GM18861 (cell line): ENCODE measurements at regions not wholly inside any gene's neighbourhood (a gene's known extent, or its start where the extent isn't known, plus 50 kb on each side); places are given as distances from the start of the nearest gene placed in this dataset.

Source experiments
- ATAC-seq: cut with Tn5 transposase; IDR thresholded peaks from one replicate; pipeline ENCODE4 v1.9.1; 2021; ENCODE audit not compliant: unreplicated experiment

DNA sequence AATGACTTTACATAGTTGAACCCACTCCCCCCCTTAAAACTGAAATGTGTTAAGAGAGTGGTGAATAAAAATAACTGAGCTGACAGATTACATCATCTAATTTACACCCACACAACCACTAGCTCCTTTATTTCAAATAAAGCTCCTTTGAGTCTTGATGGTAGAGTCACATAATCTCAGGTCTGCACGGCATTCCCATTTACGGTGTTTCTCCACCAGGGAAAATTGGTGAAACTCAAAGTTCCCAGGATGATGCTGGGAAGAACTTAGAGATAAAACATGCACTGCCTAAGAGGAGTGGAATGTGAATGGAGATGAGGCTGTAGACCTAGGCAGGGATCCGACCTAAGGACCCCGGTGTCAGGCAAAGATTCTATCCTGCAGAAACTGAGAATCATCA, 727.8 kb upstream of the ADAMTS5 start:
- ATAC-seq, result no peak

DNA sequence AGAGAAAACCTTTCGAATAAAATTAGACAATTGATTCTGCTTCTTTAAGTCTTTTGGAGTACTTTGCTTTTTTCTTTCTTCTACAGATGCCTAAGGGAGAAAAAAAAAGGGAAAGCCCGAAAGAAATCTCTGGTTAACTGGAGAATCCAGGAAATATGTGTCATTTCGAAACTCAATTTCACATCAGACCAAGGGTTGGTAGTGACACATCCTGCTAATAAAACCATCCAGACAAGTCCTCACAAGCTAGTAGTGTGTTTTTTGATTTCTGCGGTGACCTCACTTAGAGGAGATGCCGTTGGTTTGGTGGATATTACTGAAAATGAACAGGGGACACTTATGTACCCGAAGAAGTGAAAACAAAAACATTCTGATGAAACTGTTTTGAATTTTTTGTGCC, 726.5 kb upstream of the ADAMTS5 start:
- no peak for ATAC-seq

DNA sequence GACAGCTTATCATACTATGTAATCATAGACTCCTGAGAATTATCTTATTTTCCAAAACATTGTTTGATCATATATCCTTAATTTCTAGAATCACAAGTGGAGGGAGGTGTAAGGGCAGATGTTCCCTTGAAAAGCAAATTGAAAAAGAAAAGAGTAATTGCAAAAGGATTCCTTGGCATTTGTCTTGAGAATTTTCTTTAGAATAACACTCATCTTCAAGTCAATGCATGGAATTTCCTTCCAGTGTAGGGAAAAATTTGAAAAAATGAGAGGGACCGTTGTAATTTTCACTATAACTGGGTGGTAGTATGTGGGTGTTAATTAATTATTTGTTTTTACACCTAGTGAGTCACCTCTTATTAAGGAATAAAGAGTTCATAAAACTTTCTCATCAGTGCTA, 724.6 kb upstream of the ADAMTS5 start:
- ATAC-seq, result no peak

DNA sequence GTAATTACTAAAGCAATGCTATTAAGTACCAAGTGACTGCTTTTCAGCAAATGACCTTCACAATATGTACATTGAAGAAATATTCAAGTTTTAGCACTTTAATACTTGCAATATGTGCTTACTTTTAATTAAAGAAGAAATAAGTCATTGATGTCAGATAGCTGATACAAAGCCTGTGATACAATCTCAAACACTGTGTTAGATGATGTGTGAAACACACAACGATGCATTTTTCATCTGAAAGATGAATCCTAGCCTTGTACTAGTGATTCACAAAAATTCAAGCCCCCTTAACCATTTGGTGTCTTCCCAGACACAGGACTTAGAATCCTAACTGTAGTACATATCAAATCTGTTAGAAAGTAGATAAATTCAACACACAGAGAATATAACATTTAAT, 724.1 kb upstream of the ADAMTS5 start:
- ATAC-seq, result no peak

DNA sequence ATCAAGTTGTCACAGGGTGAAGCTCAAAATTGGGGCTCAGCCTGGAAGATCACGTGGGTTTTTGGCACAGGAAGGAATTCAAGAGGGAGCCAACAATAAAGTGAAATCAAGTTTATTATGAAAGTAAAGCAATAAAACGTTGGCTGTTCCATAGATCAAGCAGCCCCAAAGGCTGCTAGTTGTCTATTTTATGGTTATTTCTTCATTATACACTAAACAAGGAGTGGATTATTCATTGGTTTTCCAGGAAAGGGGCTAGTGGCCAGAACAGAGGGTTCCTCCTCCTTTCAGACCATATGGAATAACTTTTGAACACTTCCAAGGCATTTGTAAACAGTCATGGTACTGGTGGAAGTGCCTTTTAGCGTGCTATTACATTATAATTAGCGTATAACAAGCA, 723.5 kb upstream of the ADAMTS5 start:
- ATAC-seq, result no peak

DNA sequence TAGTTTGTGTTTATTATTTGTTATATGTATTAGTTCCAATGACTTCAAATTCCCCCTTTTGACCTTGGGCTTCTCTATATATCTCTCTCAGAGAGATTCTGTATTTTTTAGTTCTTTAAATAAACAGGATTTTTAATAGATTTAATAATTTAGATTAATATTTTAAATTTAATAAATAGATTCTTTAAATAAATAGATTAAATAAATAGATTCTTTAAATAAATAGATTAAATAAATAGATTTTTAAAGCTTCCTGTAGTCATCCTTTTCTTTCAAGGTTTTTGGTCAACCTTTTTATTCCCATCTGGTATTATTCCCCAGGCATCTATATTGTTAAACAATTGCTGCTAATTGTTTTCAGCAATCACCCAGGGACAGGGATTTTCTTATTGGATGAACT, 721.9 kb upstream of the ADAMTS5 start:
- no peak for ATAC-seq

DNA sequence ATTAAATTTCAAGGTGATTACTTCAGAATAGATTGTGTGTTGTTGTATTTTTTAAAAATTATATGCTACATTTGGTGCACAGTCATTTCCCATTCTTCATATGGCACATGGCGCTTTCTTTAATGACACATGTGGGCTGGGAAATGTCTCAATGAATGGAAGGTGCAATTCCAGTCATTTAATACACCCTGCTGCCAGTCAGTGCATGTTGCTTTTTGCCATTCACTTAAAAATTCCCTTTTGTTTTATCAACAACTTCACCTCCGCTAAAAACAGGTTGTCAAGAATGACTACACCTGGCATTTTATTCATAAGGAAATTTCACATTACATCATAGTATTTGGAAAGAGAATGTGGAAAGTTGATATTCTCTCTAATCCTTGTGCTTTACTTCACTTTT, 716.4 kb upstream of the ADAMTS5 start:
- no peak for ATAC-seq

DNA sequence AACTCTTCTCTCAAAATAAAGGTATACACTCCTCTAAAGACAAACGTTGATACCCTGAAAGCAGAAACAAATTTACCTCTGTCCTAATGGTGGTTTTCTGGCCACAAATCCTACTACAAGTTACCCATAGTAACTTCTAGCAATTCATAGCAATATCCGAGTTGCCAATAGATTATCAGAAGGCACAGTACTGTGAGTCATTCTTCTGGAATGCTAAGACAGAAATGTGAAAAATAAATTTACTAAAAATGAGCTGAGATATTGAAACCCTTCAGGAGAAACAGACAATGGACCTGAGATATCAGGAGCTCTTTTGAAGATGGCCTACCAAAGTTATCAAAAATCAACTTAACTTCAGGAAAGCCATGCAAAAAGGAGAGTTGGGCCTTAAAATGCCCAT, 715.0 kb upstream of the ADAMTS5 start:
- ATAC-seq, result no peak

DNA sequence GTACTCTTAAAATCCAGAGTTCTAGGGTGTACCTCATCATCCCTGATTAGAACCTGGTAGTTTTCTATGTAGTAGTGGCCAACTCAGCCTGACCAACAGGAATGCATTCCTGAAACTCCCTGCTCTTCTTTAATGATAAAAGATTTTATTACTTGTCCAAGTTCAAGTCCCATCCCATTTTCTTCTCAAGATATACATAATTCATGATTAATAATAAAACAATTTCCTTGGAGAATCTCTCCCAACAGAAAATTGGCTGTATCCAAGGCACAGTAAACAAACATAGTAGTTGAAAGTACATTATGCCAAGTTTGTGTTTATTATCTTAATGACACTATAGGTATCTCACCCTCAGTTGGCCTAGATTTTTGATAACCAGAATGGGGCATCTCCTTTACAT, 714.1 kb upstream of the ADAMTS5 start:
- no peak for ATAC-seq

DNA sequence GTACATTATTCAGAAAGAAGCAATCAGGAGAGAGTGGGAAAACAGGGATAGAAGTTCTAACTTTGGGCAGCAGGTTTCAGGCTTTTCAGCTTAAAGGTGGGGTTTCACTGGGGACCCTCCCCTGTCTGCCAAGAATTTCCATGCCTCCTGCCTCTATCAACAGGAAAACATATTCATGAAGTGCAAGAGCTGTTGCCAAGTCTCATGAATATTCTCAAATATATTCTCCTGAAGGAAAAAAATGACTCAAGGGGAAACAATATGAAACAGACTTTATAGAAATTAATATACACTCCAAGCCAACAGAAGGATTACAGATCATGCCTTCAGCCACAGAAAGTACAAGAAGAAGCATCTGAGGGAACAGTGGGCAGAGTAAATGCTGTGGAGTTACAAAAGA, 713.3 kb upstream of the ADAMTS5 start:
- ATAC-seq, result no peak

DNA sequence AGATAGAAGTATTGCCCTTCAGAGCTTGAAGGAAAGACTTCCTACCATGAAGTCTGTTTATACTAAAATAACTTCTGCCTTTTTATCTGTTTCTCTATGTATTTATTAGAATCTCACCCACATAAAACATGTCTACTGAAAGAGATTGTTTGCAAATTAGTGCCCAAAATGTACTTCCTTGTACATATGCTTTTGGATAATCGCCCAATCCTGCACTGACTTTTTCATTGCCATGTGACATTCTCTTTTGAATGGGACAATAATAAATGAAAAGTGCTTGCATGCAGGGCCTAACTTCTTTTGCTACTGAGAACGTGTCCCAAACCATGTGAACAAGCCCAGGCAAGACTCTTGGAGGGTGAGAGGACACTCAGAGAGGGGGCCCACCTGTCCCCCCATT, 711.6 kb upstream of the ADAMTS5 start:
- ATAC-seq, result no peak

DNA sequence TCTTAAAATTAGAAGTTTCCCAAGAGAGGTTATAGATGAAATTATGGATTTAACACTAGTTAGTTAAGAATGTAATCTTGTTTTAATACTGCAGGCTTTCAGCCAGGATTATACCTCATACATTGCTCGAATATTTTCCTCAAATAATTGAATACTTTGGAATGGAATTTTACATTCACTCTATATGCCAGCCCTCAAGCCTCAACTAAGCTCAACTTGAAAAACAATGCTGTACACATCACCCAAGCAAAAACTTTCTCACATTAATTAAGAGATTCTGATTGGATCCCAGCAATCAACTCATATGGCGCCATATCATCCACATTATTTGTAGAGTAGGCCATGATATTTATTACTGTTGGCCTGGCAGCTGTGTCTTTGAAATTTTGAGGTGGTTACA, 710.7 kb upstream of the ADAMTS5 start:
- ATAC-seq, result no peak

DNA sequence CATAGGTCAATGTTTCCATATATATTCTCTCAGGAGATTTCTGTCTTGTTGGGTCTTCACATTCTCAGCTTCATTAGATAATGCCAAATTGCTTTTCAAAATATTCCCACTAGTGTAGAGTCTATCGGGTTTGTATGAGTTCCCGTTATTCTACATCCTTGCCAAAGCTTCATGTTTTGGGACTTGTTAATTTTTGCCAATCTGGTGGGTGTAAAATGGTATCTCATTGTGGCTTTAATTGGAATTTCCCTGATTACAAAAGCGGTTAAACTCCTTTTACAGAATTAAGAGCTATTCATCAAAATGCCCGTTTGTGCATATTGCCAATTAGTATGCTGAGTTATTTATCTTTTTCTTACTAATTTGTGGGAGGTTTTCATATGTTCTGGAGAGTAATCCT, 708.4 kb upstream of the ADAMTS5 start:
- no peak for ATAC-seq

DNA sequence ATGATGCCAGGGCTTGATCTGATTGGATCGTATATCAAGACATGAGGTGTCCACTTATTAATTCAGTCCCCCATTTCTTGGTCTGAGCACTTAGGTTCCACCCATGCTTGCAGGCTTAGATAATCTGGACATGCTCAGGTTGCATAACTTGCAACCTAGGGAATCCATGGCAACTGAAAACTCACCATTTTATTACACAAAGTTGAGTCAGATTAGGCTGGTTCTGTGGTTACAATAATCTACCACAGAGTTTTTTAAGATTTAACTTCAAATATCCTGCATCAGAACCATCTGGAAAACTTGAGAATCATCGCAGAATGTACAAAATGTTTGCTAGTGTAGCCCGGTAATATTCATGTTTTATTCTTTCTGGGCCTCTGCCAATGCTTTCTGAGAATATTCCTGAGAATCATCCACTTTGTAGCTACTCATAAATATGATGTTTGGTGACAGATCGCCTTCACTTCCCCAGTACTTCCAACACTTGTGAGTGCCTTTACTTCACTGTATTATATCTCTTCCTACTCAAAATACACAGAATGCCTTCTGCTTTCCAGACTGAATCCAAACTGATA, 707.2 kb upstream of the ADAMTS5 start:
- ATAC-seq, result no peak

DNA sequence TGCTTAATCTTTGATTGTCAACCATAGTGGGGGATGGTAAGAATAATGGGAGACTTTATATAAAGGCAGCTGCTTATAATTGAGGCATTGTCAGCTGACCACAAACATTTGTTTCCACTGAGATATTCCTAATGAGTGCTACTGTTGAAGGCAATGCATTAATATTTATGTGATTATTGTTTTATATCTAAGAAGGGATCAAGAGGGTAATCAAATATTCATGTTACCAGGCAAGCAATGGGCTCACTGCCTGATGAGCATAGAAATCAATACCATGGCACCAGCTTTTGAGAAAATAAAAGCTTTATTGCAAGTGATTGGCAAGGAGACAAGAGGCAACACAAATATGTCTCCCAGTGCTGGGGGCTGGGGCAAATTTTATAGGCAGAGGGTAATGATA, 706.7 kb upstream of the ADAMTS5 start:
- ATAC-seq, result no peak

DNA sequence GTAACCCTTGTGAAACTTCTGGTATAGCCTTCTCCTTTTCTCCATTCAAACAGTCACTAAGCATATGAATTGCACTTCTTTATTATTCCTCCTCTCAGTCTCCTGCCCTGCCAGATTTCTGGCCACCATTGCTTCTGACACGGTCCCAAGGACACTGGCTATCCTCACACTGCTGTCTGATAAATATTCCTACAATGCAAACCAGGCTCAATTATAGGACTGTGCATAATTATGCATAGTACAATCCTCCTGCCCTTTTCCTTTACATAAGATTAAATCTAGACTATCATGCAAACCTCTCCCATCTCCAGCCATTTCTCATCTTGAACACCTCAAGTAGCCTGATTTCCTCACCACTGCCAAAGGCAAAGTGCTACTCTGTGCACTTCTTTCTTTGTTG, 704.3 kb upstream of the ADAMTS5 start:
- ATAC-seq, result no peak

DNA sequence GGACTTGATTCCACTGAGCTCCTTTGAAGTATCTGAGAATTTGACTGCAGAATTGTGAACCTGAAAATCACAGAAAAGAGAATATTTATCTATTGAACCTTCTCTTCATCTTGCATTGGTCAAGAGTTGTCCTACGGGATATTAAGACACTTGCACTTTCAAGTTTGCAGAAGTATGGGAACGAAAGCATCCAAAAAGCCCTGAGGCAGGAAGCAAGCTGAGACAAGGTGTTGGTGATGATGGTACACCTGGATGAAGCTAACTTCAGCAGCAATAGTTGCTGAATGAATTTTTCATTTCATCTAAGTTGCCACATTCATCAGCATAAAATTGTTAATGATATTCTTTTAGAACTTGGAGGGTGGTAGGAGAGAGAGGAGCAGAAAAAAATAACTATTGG, 686.6 kb upstream of the ADAMTS5 start:
- ATAC-seq, result no peak

DNA sequence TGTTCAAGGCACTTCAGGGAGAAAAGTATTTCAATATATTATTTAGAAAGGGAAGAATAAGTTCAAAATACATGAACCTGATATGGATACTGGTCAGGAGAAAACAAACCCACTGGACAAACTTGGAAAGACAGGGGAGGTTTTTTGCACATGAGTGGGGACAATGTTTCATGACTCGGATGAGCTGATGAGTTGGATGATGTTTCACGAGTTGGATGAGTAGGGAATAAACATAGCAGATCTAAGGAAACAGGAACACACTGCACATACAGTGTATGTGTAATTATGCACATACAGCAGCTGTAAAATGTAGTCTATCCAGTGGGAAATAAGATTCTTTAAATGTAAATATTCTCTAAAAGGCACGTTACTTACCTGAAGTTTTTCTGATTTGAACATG, 682.9 kb upstream of the ADAMTS5 start:
- ATAC-seq, result no peak

DNA sequence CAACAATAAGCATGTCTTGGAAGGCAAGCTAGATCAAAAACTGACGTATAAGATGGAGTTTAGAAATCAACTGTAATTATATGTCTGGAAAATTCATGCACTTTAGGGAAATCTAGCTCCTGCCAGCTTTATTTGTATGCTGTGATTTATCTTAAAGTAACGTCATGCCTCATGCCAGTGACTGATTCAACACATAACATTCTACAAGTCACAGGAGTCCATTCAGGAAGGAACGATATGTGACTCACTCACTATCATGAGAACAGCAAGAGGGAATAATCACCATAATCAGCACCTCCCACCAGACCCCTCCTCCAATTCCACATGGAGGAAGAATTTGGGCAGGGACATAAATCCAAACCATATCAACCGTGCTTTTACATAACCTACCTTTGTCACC, 682.4 kb upstream of the ADAMTS5 start:
- no peak for ATAC-seq

DNA sequence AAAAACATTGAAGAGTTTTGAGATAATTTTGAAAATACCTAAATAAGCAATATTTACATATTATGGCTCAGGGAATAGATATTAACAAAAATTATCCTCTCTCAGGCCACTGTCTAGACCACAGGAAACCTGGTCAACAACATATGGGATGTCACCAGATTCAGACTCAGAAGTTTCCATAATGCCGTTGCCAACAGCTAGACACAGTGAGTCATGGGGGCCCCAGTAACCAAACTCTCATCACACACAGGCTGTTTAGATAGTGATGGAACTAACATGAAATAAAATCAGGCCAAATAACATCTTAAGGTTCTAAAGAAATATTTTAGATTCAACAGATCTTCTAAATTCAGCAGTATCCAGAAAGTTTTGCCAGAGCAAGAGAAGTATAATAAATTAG, 681.7 kb upstream of the ADAMTS5 start:
- no peak for ATAC-seq

DNA sequence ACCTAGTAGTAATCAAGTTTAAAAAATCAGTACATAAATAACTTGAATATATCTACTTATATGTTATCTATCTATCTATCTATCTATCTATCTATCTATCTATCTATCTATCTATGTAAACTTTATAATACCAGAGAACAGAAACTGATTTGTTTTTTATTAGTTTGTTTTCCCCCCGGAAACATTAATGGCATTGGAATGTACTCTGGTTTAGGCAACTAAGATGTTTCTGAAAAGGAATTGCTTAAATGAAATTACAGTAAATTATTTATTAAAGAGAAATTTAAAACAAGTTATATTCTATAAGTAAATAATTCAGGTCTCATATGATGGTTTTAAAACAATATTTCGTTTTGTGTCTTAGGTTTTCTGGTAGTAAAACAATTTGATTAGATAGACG, 681.0 kb upstream of the ADAMTS5 start:
- ATAC-seq, result no peak

DNA sequence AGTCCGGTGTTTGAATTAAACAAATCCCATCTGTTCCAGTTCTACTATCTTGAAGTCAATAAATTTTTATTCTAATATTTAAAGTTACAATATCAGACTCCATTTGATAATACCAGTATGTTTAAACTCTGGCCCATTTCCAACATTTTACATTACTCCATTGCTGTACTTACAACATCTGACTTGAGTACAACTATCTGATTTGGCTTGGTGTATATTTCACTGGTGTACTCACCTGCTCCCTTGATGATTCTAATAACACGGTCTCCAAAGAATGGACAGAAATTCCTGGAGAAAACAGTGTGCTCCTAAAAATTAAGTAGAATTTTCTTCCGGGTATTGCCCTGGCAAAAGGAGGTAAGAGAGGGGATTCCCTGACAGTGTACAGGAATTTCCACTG, 680.5 kb upstream of the ADAMTS5 start:
- ATAC-seq, result no peak

DNA sequence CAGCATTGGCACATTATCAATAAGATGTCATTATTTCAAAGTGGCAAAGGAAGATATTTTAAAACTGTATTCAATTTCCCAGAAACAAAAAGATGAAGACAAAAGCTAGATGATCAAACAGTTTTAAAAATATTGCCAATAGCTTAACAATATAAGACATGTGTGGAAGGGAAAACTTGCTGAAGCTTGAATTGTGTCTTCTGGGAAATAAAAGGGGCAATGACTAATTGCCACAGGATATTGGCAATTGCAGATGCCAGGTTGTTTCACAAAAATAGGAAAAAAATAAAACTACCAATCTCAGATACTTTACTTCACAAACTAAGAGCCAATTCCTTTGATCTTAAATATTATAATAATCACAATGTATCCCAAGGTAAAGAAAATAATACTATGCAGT, 679.8 kb upstream of the ADAMTS5 start:
- ATAC-seq, result no peak

DNA sequence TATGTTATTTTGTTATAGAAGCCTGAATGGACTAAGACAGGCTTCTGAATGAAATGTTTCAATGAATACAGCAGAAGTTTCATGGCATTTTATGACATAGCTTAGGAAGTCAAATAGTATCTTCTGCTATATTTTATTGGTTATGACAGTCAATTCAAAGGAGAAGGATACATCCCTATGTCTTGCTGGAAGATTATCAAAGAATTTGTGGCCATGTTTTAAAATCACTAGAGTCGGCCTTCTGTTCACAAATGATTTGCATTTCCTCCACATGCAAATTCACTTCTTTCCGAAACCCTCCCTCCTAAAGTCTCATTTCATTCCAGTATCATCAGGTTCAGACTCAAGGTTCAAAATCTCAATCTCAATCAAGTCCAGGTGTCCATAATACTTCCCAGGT, 679.2 kb upstream of the ADAMTS5 start:
- no peak for ATAC-seq
